Activated CD4-positive, alpha-beta T cell treated with anti-CD3 and anti-CD28 coated beads, Interleukin-2, amount 50 U/mL, for 1 hour (primary cell): ENCODE measurements at regions not wholly inside any gene's neighbourhood (a gene's known extent, or its start where the extent isn't known, plus 50 kb on each side); places are given as distances from the start of the nearest gene placed in this dataset.

Source experiments
- DNase-seq: peaks from one replicate; pipeline ENCODE4 v3.0.0-alpha.2; 2020

- no peak for DNase-seq
Measured at GRCh38 chr2:59490994-59491393, 1062.5 kb downstream of the BCL11A start.

- DNase-seq, result no peak
Measured at GRCh38 chr2:59490192-59490591, 1063.3 kb downstream of the BCL11A start.

GRCh38 chr2:59484673-59485072 is 1068.8 kb downstream of the BCL11A start:
- DNase-seq, result no peak

GRCh38 chr2:59463426-59463825 is 1090.0 kb downstream of the BCL11A start:
- DNase-seq, result no peak

GRCh38 chr2:59462422-59463197 is 1090.8 kb downstream of the BCL11A start:
- DNase-seq, result no peak

GRCh38 chr2:59461127-59461526 is 1092.3 kb downstream of the BCL11A start:
- DNase-seq, result no peak

GRCh38 chr2:59458800-59459199 is 1094.7 kb downstream of the BCL11A start:
- DNase-seq, result no peak

GRCh38 chr2:59456285-59456684 is 1097.2 kb downstream of the BCL11A start:
- no peak for DNase-seq

GRCh38 chr2:59449274-59449673 is 1104.2 kb downstream of the BCL11A start:
- no peak for DNase-seq

GRCh38 chr2:59440491-59440890 is 1113.0 kb downstream of the BCL11A start:
- no peak for DNase-seq

GRCh38 chr2:59435635-59436034 is 1117.8 kb downstream of the BCL11A start:
- DNase-seq, result no peak

- DNase-seq, result no peak
Measured at GRCh38 chr2:59428940-59429339, 1124.5 kb downstream of the BCL11A start.

- DNase-seq, result no peak
Measured at GRCh38 chr2:59427980-59428379, 1125.5 kb downstream of the BCL11A start.

- DNase-seq, result no peak
Measured at GRCh38 chr2:59425247-59425646, 1128.2 kb downstream of the BCL11A start.

- no peak for DNase-seq
Measured at GRCh38 chr2:59413751-59414570, 1139.5 kb downstream of the BCL11A start.

- DNase-seq, result no peak
Measured at GRCh38 chr2:59399126-59399525, 1154.3 kb downstream of the BCL11A start.

- no peak for DNase-seq
Measured at GRCh38 chr2:59398081-59398480, 1155.4 kb downstream of the BCL11A start.

GRCh38 chr2:59395119-59395518 is 1154.0 kb upstream of the FANCL start:
- DNase-seq, result no peak

- no peak for DNase-seq
Measured at GRCh38 chr2:59391896-59392295, 1150.8 kb upstream of the FANCL start.

- no peak for DNase-seq
Measured at GRCh38 chr2:59390581-59390980, 1149.5 kb upstream of the FANCL start.

- DNase-seq, result no peak
Measured at GRCh38 chr2:59389240-59389639, 1148.1 kb upstream of the FANCL start.

- DNase-seq, result no peak
Measured at GRCh38 chr2:59385971-59386370, 1144.8 kb upstream of the FANCL start.

- DNase-seq, result no peak
Measured at GRCh38 chr2:59383473-59383872, 1142.3 kb upstream of the FANCL start.

- DNase-seq, result no peak
Measured at GRCh38 chr2:59378127-59378526, 1137.0 kb upstream of the FANCL start.
